ENCODE measurements at regions not wholly inside any gene's neighbourhood (a gene's known extent, or its start where the extent isn't known, plus 50 kb on each side); places are given as distances from the start of the nearest gene placed in this dataset.
"Not testable (repeated sequence)": the region's sequence is repeated elsewhere in the genome, so short reads cannot be mapped to it uniquely, and the experiment has no call there.

DNA sequence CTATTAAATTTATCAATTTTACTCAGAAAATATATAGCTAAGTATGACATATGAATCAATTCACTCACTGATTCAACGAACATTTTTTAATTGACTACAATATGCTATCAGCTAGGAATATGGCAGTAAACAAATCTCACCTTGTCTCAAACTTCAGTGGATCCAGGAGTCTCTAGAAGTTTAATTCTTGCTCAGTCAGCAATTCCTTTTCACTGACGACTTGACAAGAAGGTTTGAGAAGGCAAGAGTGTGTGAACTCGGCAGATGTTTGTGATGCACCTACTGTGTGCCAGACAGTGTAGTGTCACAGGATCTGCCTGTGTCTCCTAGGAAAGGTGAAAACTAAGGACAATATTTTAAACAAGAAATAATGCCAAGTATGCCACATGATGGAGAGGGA lies 4175.7 kb upstream of the OR11H1 start:
- not testable (repeated sequence) for H3K4me1 ChIP-seq (ENCODE audit: control insufficient read depth in 1 of 2, insufficient read depth in 2 of 2, low read length in 2 of 2); H2AFZ ChIP-seq (ENCODE audit: insufficient read depth, low read length, poor library complexity); H3K18ac ChIP-seq (ENCODE audit: low read length); H3K27me3 ChIP-seq (ENCODE audit: insufficient read depth, low read length); H2BK5ac ChIP-seq (ENCODE audit: low read depth, low read length, poor library complexity); H3K4me2 ChIP-seq (ENCODE audit: low read length); H2BK12ac ChIP-seq (ENCODE audit: low read length); H3K9ac ChIP-seq (ENCODE audit: low read length); H3K79me2 ChIP-seq (ENCODE audit: control insufficient read depth, insufficient read depth, low read length, poor library complexity); H2AK5ac ChIP-seq (ENCODE audit: low read length); H4K8ac ChIP-seq (ENCODE audit: low read depth, low read length); H4K12ac ChIP-seq (ENCODE audit: low read depth, low read length); H3K23ac ChIP-seq (ENCODE audit: low read length); H3K4me3 ChIP-seq (ENCODE audit: low read depth, low read length); H3K36me3 ChIP-seq (ENCODE audit: control insufficient read depth in 1 of 2, insufficient read depth in 2 of 2, low read length in 2 of 2); H2BK120ac ChIP-seq (ENCODE audit: insufficient read depth, low read length, poor library complexity); H3K79me1 ChIP-seq (ENCODE audit: low read length); H3K14ac ChIP-seq (ENCODE audit: low read length); H3K9me3 ChIP-seq (ENCODE audit: insufficient read depth, low read depth, low read length); H3K27ac ChIP-seq (ENCODE audit: low read depth, low read length); H3K4ac ChIP-seq (ENCODE audit: low read depth, low read length); H4K91ac ChIP-seq (ENCODE audit: low read depth, low read length); DNase-seq
- WGBS (ENCODE audit: extremely low coverage, insufficient coverage, insufficient read length) = no CpG with 5 or more reads among the region's 3 CpGs

GRCh38 chr22:11360632-11361031 lies 4167.4 kb upstream of the OR11H1 start:
- H2BK120ac ChIP-seq (ENCODE audit: insufficient read depth, low read length, poor library complexity) = no peak overlapping the region
- H2AK5ac ChIP-seq (ENCODE audit: low read length) = no peak overlapping the region
- H3K9ac ChIP-seq (ENCODE audit: low read length) = peak overlapping the region; percentile 38
- no peak overlapping the region for H3K4me3 ChIP-seq (ENCODE audit: low read depth, low read length)
- H3K9me3 ChIP-seq (ENCODE audit: insufficient read depth, low read depth, low read length) = peaks cover 9% of the 10 kb centered on the region
- no peak overlapping the region for H4K8ac ChIP-seq (ENCODE audit: low read depth, low read length)
- no peaks in the 10 kb centered on the region for H3K27me3 ChIP-seq (ENCODE audit: insufficient read depth, low read length)
- no peaks in the 10 kb centered on the region for H3K79me1 ChIP-seq (ENCODE audit: low read length)
- no peak overlapping the region for H3K23ac ChIP-seq (ENCODE audit: low read length)
- H3K27ac ChIP-seq (ENCODE audit: low read depth, low read length) = no peak overlapping the region
- no peak overlapping the region for H3K18ac ChIP-seq (ENCODE audit: low read length)
- no peaks in the 10 kb centered on the region for H3K4me1 ChIP-seq (ENCODE audit: control insufficient read depth in 1 of 2, insufficient read depth in 2 of 2, low read length in 2 of 2)
- no peak overlapping the region for H3K4ac ChIP-seq (ENCODE audit: low read depth, low read length)
- no CpG with 5 or more reads among the region's 12 CpGs for WGBS (ENCODE audit: extremely low coverage, insufficient coverage, insufficient read length)
- H3K79me2 ChIP-seq (ENCODE audit: control insufficient read depth, insufficient read depth, low read length, poor library complexity) = no peaks in the 10 kb centered on the region
- H3K36me3 ChIP-seq (ENCODE audit: control insufficient read depth in 1 of 2, insufficient read depth in 2 of 2, low read length in 2 of 2) = no peaks in the 10 kb centered on the region
- DNase-seq = no peak
- H3K4me2 ChIP-seq (ENCODE audit: low read length) = no peak overlapping the region
- H2BK5ac ChIP-seq (ENCODE audit: low read depth, low read length, poor library complexity) = no peak overlapping the region
- no peak overlapping the region for H4K91ac ChIP-seq (ENCODE audit: low read depth, low read length)
- H3K14ac ChIP-seq (ENCODE audit: low read length) = no peak overlapping the region
- no peak overlapping the region for H2AFZ ChIP-seq (ENCODE audit: insufficient read depth, low read length, poor library complexity)
- H4K12ac ChIP-seq (ENCODE audit: low read depth, low read length) = no peak overlapping the region
- no peak overlapping the region for H2BK12ac ChIP-seq (ENCODE audit: low read length)

GRCh38 chr22:11361496-11361895 lies 4166.5 kb upstream of the OR11H1 start:
- WGBS (ENCODE audit: extremely low coverage, insufficient coverage, insufficient read length) = no CpG with 5 or more reads among the region's 10 CpGs
- not testable (repeated sequence) for H3K27ac ChIP-seq (ENCODE audit: low read depth, low read length); H4K12ac ChIP-seq (ENCODE audit: low read depth, low read length); H4K8ac ChIP-seq (ENCODE audit: low read depth, low read length); H3K79me1 ChIP-seq (ENCODE audit: low read length); H3K36me3 ChIP-seq (ENCODE audit: control insufficient read depth in 1 of 2, insufficient read depth in 2 of 2, low read length in 2 of 2); H4K91ac ChIP-seq (ENCODE audit: low read depth, low read length); H3K14ac ChIP-seq (ENCODE audit: low read length); H3K9me3 ChIP-seq (ENCODE audit: insufficient read depth, low read depth, low read length); H3K27me3 ChIP-seq (ENCODE audit: insufficient read depth, low read length); H3K18ac ChIP-seq (ENCODE audit: low read length); H3K4ac ChIP-seq (ENCODE audit: low read depth, low read length); H3K9ac ChIP-seq (ENCODE audit: low read length); H2AFZ ChIP-seq (ENCODE audit: insufficient read depth, low read length, poor library complexity); DNase-seq; H2BK120ac ChIP-seq (ENCODE audit: insufficient read depth, low read length, poor library complexity); H3K4me1 ChIP-seq (ENCODE audit: control insufficient read depth in 1 of 2, insufficient read depth in 2 of 2, low read length in 2 of 2); H3K4me2 ChIP-seq (ENCODE audit: low read length); H2BK12ac ChIP-seq (ENCODE audit: low read length); H3K79me2 ChIP-seq (ENCODE audit: control insufficient read depth, insufficient read depth, low read length, poor library complexity); H3K4me3 ChIP-seq (ENCODE audit: low read depth, low read length); H3K23ac ChIP-seq (ENCODE audit: low read length); H2BK5ac ChIP-seq (ENCODE audit: low read depth, low read length, poor library complexity); H2AK5ac ChIP-seq (ENCODE audit: low read length)

GRCh38 chr22:11369612-11370307 lies 4158.2 kb upstream of the OR11H1 start:
- H3K23ac ChIP-seq (ENCODE audit: low read length); H2BK5ac ChIP-seq (ENCODE audit: low read depth, low read length, poor library complexity); H4K8ac ChIP-seq (ENCODE audit: low read depth, low read length); H4K91ac ChIP-seq (ENCODE audit: low read depth, low read length); H3K9ac ChIP-seq (ENCODE audit: low read length); H3K18ac ChIP-seq (ENCODE audit: low read length); H3K79me1 ChIP-seq (ENCODE audit: low read length); H2AK5ac ChIP-seq (ENCODE audit: low read length); H3K79me2 ChIP-seq (ENCODE audit: control insufficient read depth, insufficient read depth, low read length, poor library complexity); H2BK12ac ChIP-seq (ENCODE audit: low read length); H3K4ac ChIP-seq (ENCODE audit: low read depth, low read length); H3K4me1 ChIP-seq (ENCODE audit: control insufficient read depth in 1 of 2, insufficient read depth in 2 of 2, low read length in 2 of 2); H3K9me3 ChIP-seq (ENCODE audit: insufficient read depth, low read depth, low read length); H2BK120ac ChIP-seq (ENCODE audit: insufficient read depth, low read length, poor library complexity); H3K27me3 ChIP-seq (ENCODE audit: insufficient read depth, low read length); DNase-seq; H3K27ac ChIP-seq (ENCODE audit: low read depth, low read length); H3K4me3 ChIP-seq (ENCODE audit: low read depth, low read length); H3K14ac ChIP-seq (ENCODE audit: low read length); H4K12ac ChIP-seq (ENCODE audit: low read depth, low read length); H2AFZ ChIP-seq (ENCODE audit: insufficient read depth, low read length, poor library complexity); H3K36me3 ChIP-seq (ENCODE audit: control insufficient read depth in 1 of 2, insufficient read depth in 2 of 2, low read length in 2 of 2); H3K4me2 ChIP-seq (ENCODE audit: low read length): not testable (repeated sequence)
- WGBS (ENCODE audit: extremely low coverage, insufficient coverage, insufficient read length) = no CpG with 5 or more reads among the region's 2 CpGs

Measured in trophoblast cell (in vitro differentiated cells and primary cell).